GM12878 (cell line): ENCODE measurements at regions not wholly inside any gene's neighbourhood (a gene's known extent, or its start where the extent isn't known, plus 50 kb on each side); places are given as distances from the start of the nearest gene placed in this dataset.

Source experiments
- BHLHE40 ChIP-seq, 2 experiments: fragments of 450-650 bp in 1 of 2; IDR thresholded peaks; 2 replicates each; pipeline ENCODE4 v1.6.1; 2011 to 2017; ENCODE audit warnings: low read depth in 2 of 2, borderline replicate concordance in 1 of 2, improper control_type of control experiment in 1 of 2, low read length in 1 of 2, mild to moderate bottlenecking in 1 of 2
- CBX5 ChIP-seq: sonication (generic); IDR thresholded peaks from 2 replicates; pipeline ENCODE4 v1.6.1; 2016; ENCODE audit warnings: low read depth, moderate library complexity, mild to moderate bottlenecking, inconsistent platforms
- CHD4 ChIP-seq: fragments of 200-600 bp; sonication (generic); IDR thresholded peaks from 2 replicates; pipeline ENCODE4 v1.6.1; 2016; ENCODE audit warnings: mild to moderate bottlenecking
- E2F8 ChIP-seq: fragments of 450-650 bp; IDR thresholded peaks from 2 replicates; pipeline ENCODE4 v1.6.1; 2018; ENCODE audit warnings: mild to moderate bottlenecking, low read depth, moderate library complexity; ENCODE audit not compliant: partially characterized antibody
- ESRRA ChIP-seq: IDR thresholded peaks from 2 replicates; pipeline ENCODE4 v1.6.1; 2012; ENCODE audit warnings: mild to moderate bottlenecking, low read length, improper control_type of control experiment
- EZH2 ChIP-seq: IDR thresholded peaks from 2 replicates; pipeline ENCODE4 v1.6.1; 2012; ENCODE audit warnings: low read depth, mild to moderate bottlenecking, control low read depth, inconsistent platforms, low read length, borderline replicate concordance; ENCODE audit not compliant: control insufficient read depth
- GABPA ChIP-seq: IDR thresholded peaks from 2 replicates; pipeline ENCODE4 v1.6.1; 2014; ENCODE audit warnings: antibody characterized with exemption, low read depth, mild to moderate bottlenecking, inconsistent platforms
- IKZF2 ChIP-seq, 2 experiments: fragments of 450-650 bp; IDR thresholded peaks; 2 replicates each; pipeline ENCODE4 v1.6.1; 2017; ENCODE audit warnings: mild to moderate bottlenecking in 2 of 2, moderate library complexity in 2 of 2
- MYC ChIP-seq: IDR thresholded peaks from 2 replicates; pipeline ENCODE4 v1.6.1; 2011; ENCODE audit warnings: mild to moderate bottlenecking, low read length, moderate library complexity, inconsistent platforms; ENCODE audit not compliant: insufficient read depth, insufficient replicate concordance, insufficient read length, severe bottlenecking
- NFXL1 ChIP-seq: fragments of 450-650 bp; IDR thresholded peaks from 2 replicates; pipeline ENCODE4 v1.6.1; 2017; ENCODE audit warnings: antibody characterized with exemption, mild to moderate bottlenecking, borderline replicate concordance
- POLR2AphosphoS5 ChIP-seq: IDR thresholded peaks from 2 replicates; pipeline ENCODE4 v1.6.1; 2011; ENCODE audit warnings: mild to moderate bottlenecking, low read length, inconsistent platforms
- POU2F2 ChIP-seq: IDR thresholded peaks from 3 replicates; pipeline ENCODE4 v1.6.1; 2011; ENCODE audit warnings: low read depth, mild to moderate bottlenecking, low read length, borderline replicate concordance
- RB1 ChIP-seq: fragments of 450-650 bp; formaldehyde crosslinking; IDR thresholded peaks from 2 replicates; pipeline ENCODE4 v1.6.1; 2017; ENCODE audit warnings: mild to moderate bottlenecking, borderline replicate concordance
- SP1 ChIP-seq: IDR thresholded peaks from one replicate; pipeline ENCODE4 v1.6.1; 2011; ENCODE audit warnings: low read depth, low read length
- SPI1 ChIP-seq: IDR thresholded peaks from 2 replicates; pipeline ENCODE4 v1.6.1; 2011; ENCODE audit warnings: low read depth, mild to moderate bottlenecking, low read length, moderate library complexity, borderline replicate concordance; ENCODE audit not compliant: insufficient read depth
- TBL1XR1 ChIP-seq: IDR thresholded peaks from 2 replicates; pipeline ENCODE4 v1.6.1; 2012; ENCODE audit warnings: low read depth, low read length, improper control_type of control experiment
- ZBTB40 ChIP-seq: fragments of 450-650 bp; IDR thresholded peaks from 2 replicates; pipeline ENCODE4 v1.6.1; 2016; ENCODE audit warnings: mild to moderate bottlenecking, moderate library complexity, borderline replicate concordance
- ZNF207 ChIP-seq: fragments of 450-650 bp; IDR thresholded peaks from 2 replicates; pipeline ENCODE4 v1.6.1; 2014; ENCODE audit warnings: antibody characterized with exemption, mild to moderate bottlenecking, borderline replicate concordance
- ZNF217 ChIP-seq: fragments of 450-650 bp; IDR thresholded peaks from 2 replicates; pipeline ENCODE4 v1.6.1; 2017; ENCODE audit warnings: antibody characterized with exemption, mild to moderate bottlenecking
- ZNF24 ChIP-seq: fragments of 450-650 bp; IDR thresholded peaks from 2 replicates; pipeline ENCODE4 v1.6.1; 2017; ENCODE audit warnings: antibody characterized with exemption, mild to moderate bottlenecking
- TF ChIP-seq, protein P1 (sequence below): IDR thresholded peaks from 2 replicates; pipeline ENCODE4 v1.6.1; 2011; ENCODE audit warnings: borderline replicate concordance, low read depth, mild to moderate bottlenecking, moderate library complexity, low read length; ENCODE audit not compliant: insufficient read depth, poor library complexity, severe bottlenecking

GRCh38 chr10:53069013-53069412, 296.4 kb upstream of the MBL2 start (continued):
- TF ChIP-seq ZBTB40 = no peak
- peak; percentile 59; the same call in 1 of the 2 replicates for TF ChIP-seq SPI1
- TF ChIP-seq NFXL1 = no peak
- TF ChIP-seq CHD4 = no peak
- TF ChIP-seq ESRRA = no peak
- TF ChIP-seq E2F8 = no peak
- TF ChIP-seq SP1 = no peak
- TF ChIP-seq EZH2 = no peak
- no peak for TF ChIP-seq ZNF207
- no peak for TF ChIP-seq GABPA
- TF ChIP-seq TBL1XR1 = no peak
- TF ChIP-seq ZNF217 = peak; percentile 77; the same call in 1 of the 2 replicates
- no peak for TF ChIP-seq CBX5
- TF ChIP-seq RB1 = no peak
- no peak for TF ChIP-seq POLR2AphosphoS5
- no peak for TF ChIP-seq BHLHE40 (IDR thresholded peaks at IDR 0.05; ENCODE audit: borderline replicate concordance in 1 of 2, low read depth in 2 of 2, low read length in 1 of 2)
- TF ChIP-seq, protein P1, sequence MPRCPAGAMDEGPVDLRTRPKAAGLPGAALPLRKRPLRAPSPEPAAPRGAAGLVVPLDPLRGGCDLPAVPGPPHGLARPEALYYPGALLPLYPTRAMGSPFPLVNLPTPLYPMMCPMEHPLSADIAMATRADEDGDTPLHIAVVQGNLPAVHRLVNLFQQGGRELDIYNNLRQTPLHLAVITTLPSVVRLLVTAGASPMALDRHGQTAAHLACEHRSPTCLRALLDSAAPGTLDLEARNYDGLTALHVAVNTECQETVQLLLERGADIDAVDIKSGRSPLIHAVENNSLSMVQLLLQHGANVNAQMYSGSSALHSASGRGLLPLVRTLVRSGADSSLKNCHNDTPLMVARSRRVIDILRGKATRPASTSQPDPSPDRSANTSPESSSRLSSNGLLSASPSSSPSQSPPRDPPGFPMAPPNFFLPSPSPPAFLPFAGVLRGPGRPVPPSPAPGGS = no peak
- TF ChIP-seq IKZF2 (IDR thresholded peaks at IDR 0.05) = peak; percentile 39 to 48; a peak in 2 of 4 replicates
- no peak for TF ChIP-seq POU2F2
- TF ChIP-seq MYC = no peak
- 0 out of 2 replicates have a peak, but pooled peaks have one; percentile 29 for TF ChIP-seq ZNF24
